ENCODE measurements at regions not wholly inside any gene's neighbourhood (a gene's known extent, or its start where the extent isn't known, plus 50 kb on each side); places are given as distances from the start of the nearest gene placed in this dataset.
"Not testable (repeated sequence)": the region's sequence is repeated elsewhere in the genome, so short reads cannot be mapped to it uniquely, and the experiment has no call there.

- H3K4me3 ChIP-seq (ENCODE audit: low read depth, low read length): no peak overlapping the region
- no peak overlapping the region for H3K27ac ChIP-seq (ENCODE audit: low read depth, low read length)
- H3K9ac ChIP-seq (ENCODE audit: low read depth, low read length): no peak overlapping the region
- no peaks in the 10 kb centered on the region for H3K9me3 ChIP-seq (ENCODE audit: control insufficient read depth, insufficient read depth, low read length)
- no peaks in the 10 kb centered on the region for H3K27me3 ChIP-seq (ENCODE audit: control insufficient read depth, insufficient read depth, low read length)
- no peaks in the 10 kb centered on the region for H3K36me3 ChIP-seq (ENCODE audit: control insufficient read depth, insufficient read depth, low read length)
- peaks cover 24% of the 10 kb centered on the region for H3K4me1 ChIP-seq (ENCODE audit: control insufficient read depth, insufficient read depth, low read length)
These were observed 61.8 kb upstream of the PRSS23 start for GRCh38 chr11:86738568-86738967.

DNA sequence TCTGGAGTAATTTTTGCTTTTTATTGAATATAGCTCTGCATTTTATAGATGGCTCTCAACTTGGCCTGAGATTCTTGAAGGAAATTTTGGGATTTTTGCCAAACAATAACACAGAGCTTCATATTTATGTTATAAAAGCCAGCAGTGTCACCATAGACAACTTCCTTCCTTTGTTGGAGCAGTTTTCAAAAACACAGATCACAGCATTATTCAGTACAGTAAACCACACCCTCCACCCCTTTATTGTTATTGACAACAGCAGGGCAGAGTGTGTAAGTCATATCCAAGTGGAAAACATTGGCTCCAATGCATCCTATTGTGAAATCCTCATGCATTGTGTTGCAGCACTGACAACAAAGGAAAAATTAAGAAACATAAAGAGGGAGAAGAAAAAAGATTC is 62.6 kb upstream of the PRSS23 start:
- H3K27ac ChIP-seq (ENCODE audit: low read depth, low read length): no peak overlapping the region
- no peaks in the 10 kb centered on the region for H3K9me3 ChIP-seq (ENCODE audit: control insufficient read depth, insufficient read depth, low read length)
- H3K4me3 ChIP-seq (ENCODE audit: low read depth, low read length): no peak overlapping the region
- no peaks in the 10 kb centered on the region for H3K27me3 ChIP-seq (ENCODE audit: control insufficient read depth, insufficient read depth, low read length)
- peaks cover 24% of the 10 kb centered on the region for H3K4me1 ChIP-seq (ENCODE audit: control insufficient read depth, insufficient read depth, low read length)
- no peak overlapping the region for H3K9ac ChIP-seq (ENCODE audit: low read depth, low read length)
- H3K36me3 ChIP-seq (ENCODE audit: control insufficient read depth, insufficient read depth, low read length): no peaks in the 10 kb centered on the region

- no peaks in the 10 kb centered on the region for H3K9me3 ChIP-seq (ENCODE audit: control insufficient read depth, insufficient read depth, low read length)
- no peak overlapping the region for H3K9ac ChIP-seq (ENCODE audit: low read depth, low read length)
- no peak overlapping the region for H3K27ac ChIP-seq (ENCODE audit: low read depth, low read length)
- H3K36me3 ChIP-seq (ENCODE audit: control insufficient read depth, insufficient read depth, low read length): no peaks in the 10 kb centered on the region
- no peaks in the 10 kb centered on the region for H3K27me3 ChIP-seq (ENCODE audit: control insufficient read depth, insufficient read depth, low read length)
- no peak overlapping the region for H3K4me3 ChIP-seq (ENCODE audit: low read depth, low read length)
- H3K4me1 ChIP-seq (ENCODE audit: control insufficient read depth, insufficient read depth, low read length): peaks cover 24% of the 10 kb centered on the region
These were observed 63.1 kb upstream of the PRSS23 start for GRCh38 chr11:86737230-86737629.

DNA sequence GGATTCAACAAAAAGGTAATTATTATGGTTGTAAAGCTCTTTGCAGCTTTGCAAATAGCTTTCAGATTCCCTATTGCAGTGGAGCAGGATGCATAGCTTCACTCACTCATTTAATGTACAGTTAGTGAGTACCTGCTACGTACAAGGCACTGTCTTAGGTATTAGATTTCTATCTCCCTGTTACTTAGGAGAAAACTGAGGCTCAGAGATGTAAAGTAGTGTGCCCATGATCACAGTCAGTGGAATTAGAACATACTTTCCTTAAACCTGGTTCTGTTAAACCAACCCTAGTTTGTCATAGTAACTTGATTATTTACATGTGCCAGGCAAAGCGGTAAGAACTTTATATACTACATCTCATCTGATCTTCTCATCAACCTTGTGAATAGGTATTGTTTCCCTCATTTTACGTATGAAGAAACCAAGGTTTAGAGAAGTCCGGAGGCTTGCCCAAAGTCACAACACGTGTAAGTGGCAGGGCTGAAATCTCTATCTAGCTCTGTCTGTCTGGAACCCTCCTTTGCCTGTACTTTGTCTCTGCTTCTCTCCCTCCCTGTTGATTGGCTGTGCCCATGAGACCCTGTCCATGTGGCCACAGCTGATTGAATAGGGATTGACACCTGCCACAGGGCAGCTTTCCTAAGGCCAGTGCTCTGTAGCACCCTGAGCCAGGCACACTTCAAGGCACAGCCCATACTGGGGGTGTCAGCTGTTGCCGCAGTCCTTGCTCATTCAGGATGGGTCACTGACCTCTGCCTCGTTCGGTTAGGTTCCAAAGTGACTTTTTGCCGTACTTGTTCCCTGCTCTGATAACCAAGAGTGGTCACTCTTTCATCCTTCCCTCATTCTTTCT is 63.8 kb upstream of the PRSS23 start:
- Histone ChIP-seq H3K4me3 (ENCODE audit: low read depth, low read length) (no peak overlapping the region), H3K9ac (ENCODE audit: low read depth, low read length) (no peak overlapping the region), H3K27me3 (ENCODE audit: control insufficient read depth, insufficient read depth, low read length) (no peaks in the 10 kb centered on the region), H3K4me1 (ENCODE audit: control insufficient read depth, insufficient read depth, low read length) (peaks cover 24% of the 10 kb centered on the region), H3K27ac (ENCODE audit: low read depth, low read length) (no peak overlapping the region), H3K9me3 (ENCODE audit: control insufficient read depth, insufficient read depth, low read length) (no peaks in the 10 kb centered on the region), H3K36me3 (ENCODE audit: control insufficient read depth, insufficient read depth, low read length) (no peaks in the 10 kb centered on the region)

DNA sequence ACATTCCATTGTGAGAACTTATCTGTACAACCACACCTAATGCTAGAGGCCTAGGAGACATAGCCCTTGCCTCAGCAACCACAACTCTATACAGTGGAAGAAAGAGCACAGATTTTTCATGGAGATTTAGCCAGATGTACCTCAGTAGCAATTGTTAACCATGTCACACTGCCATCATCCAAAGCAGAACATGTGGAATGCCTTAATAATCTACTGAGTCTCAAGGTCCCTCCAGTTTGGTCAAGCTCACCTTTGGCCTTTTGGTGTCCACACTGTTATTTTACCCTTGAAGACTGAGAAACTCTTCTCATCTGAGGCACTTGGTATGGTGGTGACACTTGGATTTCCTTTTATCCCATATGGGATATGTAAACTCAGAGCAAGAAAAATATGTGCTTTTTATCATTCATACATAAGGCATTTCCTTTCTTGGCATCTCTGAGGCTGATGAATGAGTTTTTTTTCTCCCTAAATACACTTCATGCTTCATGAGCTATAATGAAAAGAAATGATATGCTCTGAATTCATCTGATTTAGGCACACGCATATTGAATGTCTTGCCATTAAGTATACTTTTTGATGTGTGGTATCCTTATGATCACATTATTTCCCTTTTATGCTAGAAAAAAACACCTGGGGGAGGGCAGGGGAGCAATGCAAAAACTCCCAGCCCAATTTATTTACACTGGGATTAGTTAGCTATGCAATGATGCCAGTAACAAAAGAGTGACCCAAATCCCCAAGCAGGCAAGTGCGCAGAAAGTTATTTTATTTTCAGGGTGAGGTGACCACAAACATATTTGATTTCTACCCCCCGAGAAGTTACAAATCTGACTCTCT is 63.3 kb upstream of the ME3 start:
- Histone ChIP-seq H3K9ac (ENCODE audit: low read depth, low read length) (no peak overlapping the region), H3K9me3 (ENCODE audit: control insufficient read depth, insufficient read depth, low read length) (no peaks in the 10 kb centered on the region), H3K36me3 (ENCODE audit: control insufficient read depth, insufficient read depth, low read length) (no peaks in the 10 kb centered on the region), H3K4me3 (ENCODE audit: low read depth, low read length) (no peak overlapping the region), H3K27me3 (ENCODE audit: control insufficient read depth, insufficient read depth, low read length) (no peaks in the 10 kb centered on the region), H3K27ac (ENCODE audit: low read depth, low read length) (no peak overlapping the region), H3K4me1 (ENCODE audit: control insufficient read depth, insufficient read depth, low read length) (peaks cover 16% of the 10 kb centered on the region)

- H3K4me3 ChIP-seq (ENCODE audit: low read depth, low read length); H3K27ac ChIP-seq (ENCODE audit: low read depth, low read length); H3K4me1 ChIP-seq (ENCODE audit: control insufficient read depth, insufficient read depth, low read length); H3K9me3 ChIP-seq (ENCODE audit: control insufficient read depth, insufficient read depth, low read length); H3K36me3 ChIP-seq (ENCODE audit: control insufficient read depth, insufficient read depth, low read length); H3K27me3 ChIP-seq (ENCODE audit: control insufficient read depth, insufficient read depth, low read length); H3K9ac ChIP-seq (ENCODE audit: low read depth, low read length): not testable (repeated sequence)
These were observed 60.3 kb upstream of the ME3 start for GRCh38 chr11:86732739-86733138.

GRCh38 chr11:86732286-86732685 is 59.9 kb upstream of the ME3 start:
- H3K9ac ChIP-seq (ENCODE audit: low read depth, low read length); H3K36me3 ChIP-seq (ENCODE audit: control insufficient read depth, insufficient read depth, low read length); H3K27me3 ChIP-seq (ENCODE audit: control insufficient read depth, insufficient read depth, low read length); H3K27ac ChIP-seq (ENCODE audit: low read depth, low read length); H3K9me3 ChIP-seq (ENCODE audit: control insufficient read depth, insufficient read depth, low read length); H3K4me3 ChIP-seq (ENCODE audit: low read depth, low read length); H3K4me1 ChIP-seq (ENCODE audit: control insufficient read depth, insufficient read depth, low read length): not testable (repeated sequence)

GRCh38 chr11:86729576-86729975 is 57.2 kb upstream of the ME3 start:
- H3K36me3 ChIP-seq (ENCODE audit: control insufficient read depth, insufficient read depth, low read length); H3K4me1 ChIP-seq (ENCODE audit: control insufficient read depth, insufficient read depth, low read length); H3K9me3 ChIP-seq (ENCODE audit: control insufficient read depth, insufficient read depth, low read length): not testable (repeated sequence)

DNA sequence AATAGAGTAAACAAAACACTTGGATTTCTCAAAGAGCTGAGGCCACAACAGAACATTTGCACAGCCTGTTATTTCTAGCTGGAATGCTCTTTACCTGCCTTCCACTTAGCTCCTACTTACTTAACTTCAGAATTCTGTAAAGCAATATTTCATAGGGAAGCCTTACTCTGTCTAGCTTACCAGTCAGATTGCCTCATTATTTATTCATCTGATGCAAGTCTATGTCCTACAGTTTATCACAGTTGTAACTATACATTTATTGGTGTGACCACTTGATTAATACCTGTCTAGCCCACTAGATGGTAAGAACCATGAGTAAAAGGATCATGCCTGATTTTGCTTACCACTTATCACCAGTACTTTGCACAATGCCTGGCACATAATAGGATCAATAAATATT is 56.1 kb upstream of the ME3 start:
- no peaks in the 10 kb centered on the region for H3K36me3 ChIP-seq (ENCODE audit: control insufficient read depth, insufficient read depth, low read length)
- no peak overlapping the region for H3K27ac ChIP-seq (ENCODE audit: low read depth, low read length)
- H3K27me3 ChIP-seq (ENCODE audit: control insufficient read depth, insufficient read depth, low read length): no peaks in the 10 kb centered on the region
- no peak overlapping the region for H3K4me3 ChIP-seq (ENCODE audit: low read depth, low read length)
- no peak overlapping the region for H3K9ac ChIP-seq (ENCODE audit: low read depth, low read length)
- no peaks in the 10 kb centered on the region for H3K4me1 ChIP-seq (ENCODE audit: control insufficient read depth, insufficient read depth, low read length)
- no peaks in the 10 kb centered on the region for H3K9me3 ChIP-seq (ENCODE audit: control insufficient read depth, insufficient read depth, low read length)

More at GRCh38 chr11:86729576-86729975, 57.2 kb upstream of the ME3 start:
- not testable (repeated sequence) for H3K9ac ChIP-seq (ENCODE audit: low read depth, low read length); H3K27ac ChIP-seq (ENCODE audit: low read depth, low read length); H3K4me3 ChIP-seq (ENCODE audit: low read depth, low read length); H3K27me3 ChIP-seq (ENCODE audit: control insufficient read depth, insufficient read depth, low read length)

- H3K4me1 ChIP-seq (ENCODE audit: control insufficient read depth, insufficient read depth, low read length): no peaks in the 10 kb centered on the region
- no peaks in the 10 kb centered on the region for H3K36me3 ChIP-seq (ENCODE audit: control insufficient read depth, insufficient read depth, low read length)
- H3K4me3 ChIP-seq (ENCODE audit: low read depth, low read length): no peak overlapping the region
- no peak overlapping the region for H3K9ac ChIP-seq (ENCODE audit: low read depth, low read length)
- H3K27ac ChIP-seq (ENCODE audit: low read depth, low read length): no peak overlapping the region
- no peaks in the 10 kb centered on the region for H3K27me3 ChIP-seq (ENCODE audit: control insufficient read depth, insufficient read depth, low read length)
- H3K9me3 ChIP-seq (ENCODE audit: control insufficient read depth, insufficient read depth, low read length): peaks cover 11% of the 10 kb centered on the region; the same call in 1 of the 2 replicates
These were observed 54.5 kb upstream of the ME3 start for GRCh38 chr11:86726770-86727504.

Measured in HUES48 (cell line).